ENCODE measurements at regions not wholly inside any gene's neighbourhood (a gene's known extent, or its start where the extent isn't known, plus 50 kb on each side); places are given as distances from the start of the nearest gene placed in this dataset.

- DNase-seq, result no peak
These were observed 166.0 kb downstream of the TRMT11 start for GRCh38 chr6:126152372-126152745.

- no peak for DNase-seq
These were observed 167.3 kb downstream of the TRMT11 start for GRCh38 chr6:126153661-126154060.

- DNase-seq, result no peak
These were observed 170.6 kb downstream of the TRMT11 start for GRCh38 chr6:126156973-126157372.

- no peak for DNase-seq
These were observed 172.2 kb upstream of the CENPW start for GRCh38 chr6:126167726-126168125.

GRCh38 chr6:126170433-126170832 is 169.5 kb upstream of the CENPW start:
- DNase-seq, result no peak

GRCh38 chr6:126170978-126171382 is 168.9 kb upstream of the CENPW start:
- DNase-seq, result no peak

GRCh38 chr6:126172131-126172530 is 167.8 kb upstream of the CENPW start:
- DNase-seq, result no peak

- DNase-seq, result no peak
These were observed 166.7 kb upstream of the CENPW start for GRCh38 chr6:126173265-126173664.

- no peak for DNase-seq
These were observed 165.2 kb upstream of the CENPW start for GRCh38 chr6:126174697-126175096.

GRCh38 chr6:126175251-126175650 is 164.7 kb upstream of the CENPW start:
- no peak for DNase-seq

GRCh38 chr6:126176282-126176681 is 163.6 kb upstream of the CENPW start:
- no peak for DNase-seq

GRCh38 chr6:126180585-126180984 is 159.3 kb upstream of the CENPW start:
- no peak for DNase-seq

GRCh38 chr6:126181173-126181741 is 158.7 kb upstream of the CENPW start:
- no peak for DNase-seq

GRCh38 chr6:126181890-126182289 is 158.0 kb upstream of the CENPW start:
- no peak for DNase-seq

GRCh38 chr6:126182650-126183311 is 157.1 kb upstream of the CENPW start:
- no peak for DNase-seq

GRCh38 chr6:126185774-126186173 is 154.1 kb upstream of the CENPW start:
- DNase-seq, result no peak

GRCh38 chr6:126188279-126188909 is 151.5 kb upstream of the CENPW start:
- no peak for DNase-seq

- no peak for DNase-seq
These were observed 144.2 kb upstream of the CENPW start for GRCh38 chr6:126195625-126196236.

- DNase-seq, result no peak
These were observed 141.3 kb upstream of the CENPW start for GRCh38 chr6:126198631-126199030.

- no peak for DNase-seq
These were observed 140.4 kb upstream of the CENPW start for GRCh38 chr6:126199466-126199865.

GRCh38 chr6:126202707-126203106 is 137.2 kb upstream of the CENPW start:
- DNase-seq, result no peak

GRCh38 chr6:126204126-126204525 is 135.8 kb upstream of the CENPW start:
- DNase-seq, result no peak

- no peak for DNase-seq
These were observed 135.3 kb upstream of the CENPW start for GRCh38 chr6:126204598-126204997.

Measured in NCI-H2081 treated with DMSO at 0.1 percent for 48 hours (cell line).